ENCODE measurements at regions not wholly inside any gene's neighbourhood (a gene's known extent, or its start where the extent isn't known, plus 50 kb on each side); places are given as distances from the start of the nearest gene placed in this dataset.

- no peak overlapping the region for H3K4me3 ChIP-seq
- TF ChIP-seq EP300 (IDR thresholded peaks at IDR 0.05) (no peak), POLR2A (IDR thresholded peaks at IDR 0.05) (no peak), CTCF (IDR thresholded peaks at IDR 0.05) (no peak)
- no peaks in the 10 kb centered on the region for H3K9me3 ChIP-seq
- H3K4me1 ChIP-seq (ENCODE audit: insufficient read depth): no peaks in the 10 kb centered on the region
- WGBS, 3 donors: 84 to 88% (median 88%) methylated on average over 2 of the region's 2 CpGs
- intact Hi-C loops (cut with DNase I): no loop called here
- H3K36me3 ChIP-seq: no peaks in the 10 kb centered on the region
- H3K27me3 ChIP-seq: no peaks in the 10 kb centered on the region
- no peak overlapping the region for H3K27ac ChIP-seq
- DNase-seq: no peak
Measured at GRCh38 chr5:57417971-57418370, 64.6 kb downstream of the ACTBL2 start.

- H3K27ac ChIP-seq: no peak overlapping the region
- no peak for TF ChIP-seq POLR2A (IDR thresholded peaks at IDR 0.05)
- TF ChIP-seq CTCF (IDR thresholded peaks at IDR 0.05): no peak
- TF ChIP-seq EP300 (IDR thresholded peaks at IDR 0.05): no peak
- no peaks in the 10 kb centered on the region for H3K4me1 ChIP-seq (ENCODE audit: insufficient read depth)
- H3K36me3 ChIP-seq: no peaks in the 10 kb centered on the region
- no peaks in the 10 kb centered on the region for H3K27me3 ChIP-seq
- intact Hi-C loops (cut with DNase I): no loop called here
- no peak for DNase-seq
- 89 to 92% (median 91%) methylated on average over 6 of the region's 6 CpGs for WGBS, 3 donors
- no peaks in the 10 kb centered on the region for H3K9me3 ChIP-seq
- H3K4me3 ChIP-seq: no peak overlapping the region
Measured at GRCh38 chr5:57417320-57417719, 65.3 kb downstream of the ACTBL2 start.

GRCh38 chr5:57416278-57416994 lies 66.2 kb downstream of the ACTBL2 start:
- Histone ChIP-seq H3K4me3 (no peak overlapping the region), H3K4me1 (ENCODE audit: insufficient read depth) (no peaks in the 10 kb centered on the region), H3K9me3 (no peaks in the 10 kb centered on the region), H3K36me3 (no peaks in the 10 kb centered on the region), H3K27ac (no peak overlapping the region), H3K27me3 (no peaks in the 10 kb centered on the region)
- TF ChIP-seq CTCF (IDR thresholded peaks at IDR 0.05) (no peak), EP300 (IDR thresholded peaks at IDR 0.05) (no peak), POLR2A (IDR thresholded peaks at IDR 0.05) (no peak)
- intact Hi-C loops (cut with DNase I): no loop called here
- 49 to 58% (median 53%) methylated on average over 4 of the region's 4 CpGs for WGBS, 3 donors
- DNase-seq: no peak

- no peaks in the 10 kb centered on the region for H3K4me1 ChIP-seq (ENCODE audit: insufficient read depth)
- H3K36me3 ChIP-seq: no peaks in the 10 kb centered on the region
- intact Hi-C loops (cut with DNase I): no loop called here
- H3K27ac ChIP-seq: no peak overlapping the region
- H3K9me3 ChIP-seq: no peaks in the 10 kb centered on the region
- TF ChIP-seq CTCF (IDR thresholded peaks at IDR 0.05) (no peak), EP300 (IDR thresholded peaks at IDR 0.05) (no peak), POLR2A (IDR thresholded peaks at IDR 0.05) (no peak)
- DNase-seq: no peak
- no peak overlapping the region for H3K4me3 ChIP-seq
- 84 to 88% (median 85%) methylated on average over 2 of the region's 2 CpGs for WGBS, 3 donors
- no peaks in the 10 kb centered on the region for H3K27me3 ChIP-seq
Measured at GRCh38 chr5:57414857-57415256, 67.8 kb downstream of the ACTBL2 start.

All from ovary (tissue), 7 donors.